Transverse colon (tissue), 3 donors: ENCODE measurements at regions not wholly inside any gene's neighbourhood (a gene's known extent, or its start where the extent isn't known, plus 50 kb on each side); places are given as distances from the start of the nearest gene placed in this dataset.

Experiments used
- EP300 ChIP-seq: sonication (generic); formaldehyde crosslinking; IDR thresholded peaks from one replicate; pipeline ENCODE4 v1.6.1; 2017; ENCODE audit warnings: antibody characterized with exemption, low read depth
- POLR2A ChIP-seq: fragments of 450-650 bp; IDR thresholded peaks from one replicate; pipeline ENCODE4 v1.6.1; 2016; ENCODE audit warnings: antibody characterized with exemption, mild to moderate bottlenecking, moderate library complexity
- TF ChIP-seq, protein P1 (sequence below), 5 experiments: fragments of 200-600 bp in 3 of 5; fragments of 450-650 bp in 2 of 5; sonication (generic) in 3 of 5; IDR thresholded peaks; 1 replicate in 2 of 5; 2 replicates in 3 of 5; pipeline ENCODE4 v1.5.1; 2016 to 2017; ENCODE audit warnings: antibody characterized with exemption in 5 of 5, inconsistent platforms in 3 of 5, mild to moderate bottlenecking in 2 of 5, moderate library complexity in 1 of 5

DNA sequence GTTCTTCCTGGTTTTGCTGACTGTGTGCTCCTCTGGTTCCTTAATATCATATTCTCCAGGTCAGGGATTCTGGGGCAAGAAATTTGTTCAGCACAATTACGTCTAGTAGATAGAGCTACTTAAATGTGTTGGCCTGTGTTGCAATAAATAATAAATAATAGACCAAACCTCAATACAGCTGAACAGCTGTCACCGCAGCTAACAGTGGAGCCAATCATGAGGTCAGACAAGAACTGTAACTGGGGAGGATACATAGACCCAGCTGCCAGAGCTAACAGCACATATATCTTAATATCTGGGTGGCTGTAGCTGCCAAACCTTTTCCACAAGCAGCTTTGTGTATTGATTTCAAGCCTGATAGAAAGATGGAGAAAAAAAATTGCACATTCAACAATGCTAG is 1596.3 kb upstream of the PCDH20 start:
- TF ChIP-seq EP300 (no peak), POLR2A (no peak)
- TF ChIP-seq, protein P1, sequence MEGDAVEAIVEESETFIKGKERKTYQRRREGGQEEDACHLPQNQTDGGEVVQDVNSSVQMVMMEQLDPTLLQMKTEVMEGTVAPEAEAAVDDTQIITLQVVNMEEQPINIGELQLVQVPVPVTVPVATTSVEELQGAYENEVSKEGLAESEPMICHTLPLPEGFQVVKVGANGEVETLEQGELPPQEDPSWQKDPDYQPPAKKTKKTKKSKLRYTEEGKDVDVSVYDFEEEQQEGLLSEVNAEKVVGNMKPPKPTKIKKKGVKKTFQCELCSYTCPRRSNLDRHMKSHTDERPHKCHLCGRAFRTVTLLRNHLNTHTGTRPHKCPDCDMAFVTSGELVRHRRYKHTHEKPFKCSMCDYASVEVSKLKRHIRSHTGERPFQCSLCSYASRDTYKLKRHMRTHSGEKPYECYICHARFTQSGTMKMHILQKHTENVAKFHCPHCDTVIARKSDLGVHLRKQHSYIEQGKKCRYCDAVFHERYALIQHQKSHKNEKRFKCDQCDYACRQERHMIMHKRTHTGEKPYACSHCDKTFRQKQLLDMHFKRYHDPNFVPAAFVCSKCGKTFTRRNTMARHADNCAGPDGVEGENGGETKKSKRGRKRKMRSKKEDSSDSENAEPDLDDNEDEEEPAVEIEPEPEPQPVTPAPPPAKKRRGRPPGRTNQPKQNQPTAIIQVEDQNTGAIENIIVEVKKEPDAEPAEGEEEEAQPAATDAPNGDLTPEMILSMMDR (IDR thresholded peaks at IDR 0.05) = no peak
